ENCODE measurements at regions not wholly inside any gene's neighbourhood (a gene's known extent, or its start where the extent isn't known, plus 50 kb on each side); places are given as distances from the start of the nearest gene placed in this dataset.

DNA sequence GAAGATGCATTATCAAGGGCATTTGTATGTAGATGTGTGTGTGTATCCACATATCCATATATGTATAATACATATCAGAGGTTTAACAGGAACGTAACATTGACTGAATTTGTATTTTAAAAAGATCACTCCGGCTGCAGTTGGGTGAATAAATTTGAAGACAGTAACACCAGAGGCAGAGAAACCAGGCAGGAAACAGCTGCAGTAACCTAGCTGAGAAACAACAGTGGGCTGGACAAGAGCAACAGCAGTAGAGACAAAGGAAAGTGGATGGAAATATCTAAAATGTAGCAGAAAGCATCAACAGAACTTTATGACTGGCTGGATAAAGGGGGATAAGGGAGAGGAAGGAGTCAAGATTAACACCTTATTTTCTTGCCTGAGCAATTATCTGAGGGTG, 68.3 kb upstream of the SETMAR start:
- Histone ChIP-seq H3K4me3 (no peak overlapping the region), H3K36me3 (no peaks in the 10 kb centered on the region), H3K9me3 (no peaks in the 10 kb centered on the region), H3K27ac (no peak overlapping the region), H3K4me1 (no peaks in the 10 kb centered on the region), H3K27me3 (no peaks in the 10 kb centered on the region)
- DNase-seq (ENCODE audit: low spot score in 2 of 2): no peak
- intact Hi-C loops (cut with DNase I): no loop called here
- TF ChIP-seq, protein P1, sequence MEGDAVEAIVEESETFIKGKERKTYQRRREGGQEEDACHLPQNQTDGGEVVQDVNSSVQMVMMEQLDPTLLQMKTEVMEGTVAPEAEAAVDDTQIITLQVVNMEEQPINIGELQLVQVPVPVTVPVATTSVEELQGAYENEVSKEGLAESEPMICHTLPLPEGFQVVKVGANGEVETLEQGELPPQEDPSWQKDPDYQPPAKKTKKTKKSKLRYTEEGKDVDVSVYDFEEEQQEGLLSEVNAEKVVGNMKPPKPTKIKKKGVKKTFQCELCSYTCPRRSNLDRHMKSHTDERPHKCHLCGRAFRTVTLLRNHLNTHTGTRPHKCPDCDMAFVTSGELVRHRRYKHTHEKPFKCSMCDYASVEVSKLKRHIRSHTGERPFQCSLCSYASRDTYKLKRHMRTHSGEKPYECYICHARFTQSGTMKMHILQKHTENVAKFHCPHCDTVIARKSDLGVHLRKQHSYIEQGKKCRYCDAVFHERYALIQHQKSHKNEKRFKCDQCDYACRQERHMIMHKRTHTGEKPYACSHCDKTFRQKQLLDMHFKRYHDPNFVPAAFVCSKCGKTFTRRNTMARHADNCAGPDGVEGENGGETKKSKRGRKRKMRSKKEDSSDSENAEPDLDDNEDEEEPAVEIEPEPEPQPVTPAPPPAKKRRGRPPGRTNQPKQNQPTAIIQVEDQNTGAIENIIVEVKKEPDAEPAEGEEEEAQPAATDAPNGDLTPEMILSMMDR (IDR thresholded peaks at IDR 0.05): no peak

GRCh38 chr3:4235690-4236089, 67.5 kb upstream of the SETMAR start:
- no peaks in the 10 kb centered on the region for H3K9me3 ChIP-seq
- intact Hi-C loops (cut with DNase I): no loop called here
- no peaks in the 10 kb centered on the region for H3K4me1 ChIP-seq
- no peaks in the 10 kb centered on the region for H3K27me3 ChIP-seq
- H3K4me3 ChIP-seq: no peak overlapping the region
- no peaks in the 10 kb centered on the region for H3K36me3 ChIP-seq
- TF ChIP-seq, protein P1 (IDR thresholded peaks at IDR 0.05): no peak
- no peak overlapping the region for H3K27ac ChIP-seq
- DNase-seq (ENCODE audit: low spot score in 2 of 2): no peak

DNA sequence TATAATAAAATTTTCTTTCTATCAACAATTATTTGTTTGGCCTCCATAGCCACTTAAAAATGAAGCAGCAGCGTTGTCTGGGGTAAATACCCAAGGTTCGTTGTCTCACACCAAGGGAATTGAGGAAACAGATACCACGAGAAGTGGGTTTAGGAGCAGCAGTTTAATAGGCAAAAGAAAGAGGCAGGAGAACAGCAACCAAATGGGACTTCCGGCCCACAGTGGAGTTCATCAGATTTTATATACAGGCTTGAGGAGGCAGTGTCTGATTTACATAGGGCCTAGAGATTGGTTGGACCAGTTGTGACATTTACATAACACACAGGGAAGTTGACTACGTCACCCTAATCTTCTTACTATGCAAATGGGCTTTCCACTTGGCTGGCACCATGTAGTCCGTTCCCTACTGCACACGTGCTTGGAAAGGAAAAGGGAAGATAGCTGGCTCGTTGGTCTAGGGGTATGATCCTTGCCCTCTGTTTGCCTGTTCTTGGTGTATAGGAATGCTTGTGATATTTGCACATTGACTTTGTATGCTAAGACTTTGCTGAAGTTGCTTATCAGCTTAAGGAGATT, 61.5 kb upstream of the SETMAR start:
- Histone ChIP-seq H3K4me1 (no peaks in the 10 kb centered on the region), H3K27ac (no peak overlapping the region), H3K27me3 (no peaks in the 10 kb centered on the region), H3K9me3 (no peaks in the 10 kb centered on the region), H3K4me3 (no peak overlapping the region), H3K36me3 (no peaks in the 10 kb centered on the region)
- DNase-seq (ENCODE audit: low spot score in 2 of 2): no peak
- intact Hi-C loops (cut with DNase I): no loop called here
- TF ChIP-seq, protein P1 (IDR thresholded peaks at IDR 0.05): no peak

GRCh38 chr3:4245671-4246070, 57.5 kb upstream of the SETMAR start:
- Histone ChIP-seq H3K27me3 (no peaks in the 10 kb centered on the region), H3K9me3 (no peaks in the 10 kb centered on the region), H3K27ac (no peak overlapping the region), H3K4me3 (no peak overlapping the region), H3K4me1 (no peaks in the 10 kb centered on the region), H3K36me3 (no peaks in the 10 kb centered on the region)
- DNase-seq (ENCODE audit: low spot score in 2 of 2): no peak
- intact Hi-C loops (cut with DNase I): no loop called here
- TF ChIP-seq, protein P1 (IDR thresholded peaks at IDR 0.05): no peak

- Histone ChIP-seq H3K27me3 (no peaks in the 10 kb centered on the region), H3K9me3 (no peaks in the 10 kb centered on the region), H3K27ac (no peak overlapping the region), H3K4me1 (no peaks in the 10 kb centered on the region), H3K36me3 (no peaks in the 10 kb centered on the region), H3K4me3 (no peak overlapping the region)
- TF ChIP-seq, protein P1 (IDR thresholded peaks at IDR 0.05): no peak
- DNase-seq (ENCODE audit: low spot score in 2 of 2): no peak
- intact Hi-C loops (cut with DNase I): no loop called here
Measured at GRCh38 chr3:4247391-4247790, 55.8 kb upstream of the SETMAR start.

- TF ChIP-seq, protein P1 (IDR thresholded peaks at IDR 0.05): no peak
- no peak for DNase-seq (ENCODE audit: low spot score in 2 of 2)
- intact Hi-C loops (cut with DNase I): no loop called here
- no peak overlapping the region for H3K27ac ChIP-seq
- no peaks in the 10 kb centered on the region for H3K27me3 ChIP-seq
- H3K4me3 ChIP-seq: no peak overlapping the region
- no peaks in the 10 kb centered on the region for H3K4me1 ChIP-seq
- no peaks in the 10 kb centered on the region for H3K36me3 ChIP-seq
- H3K9me3 ChIP-seq: no peaks in the 10 kb centered on the region
Measured at GRCh38 chr3:4250064-4250463, 53.1 kb upstream of the SETMAR start.
